ENCODE measurements at regions not wholly inside any gene's neighbourhood (a gene's known extent, or its start where the extent isn't known, plus 50 kb on each side); places are given as distances from the start of the nearest gene placed in this dataset.

DNA sequence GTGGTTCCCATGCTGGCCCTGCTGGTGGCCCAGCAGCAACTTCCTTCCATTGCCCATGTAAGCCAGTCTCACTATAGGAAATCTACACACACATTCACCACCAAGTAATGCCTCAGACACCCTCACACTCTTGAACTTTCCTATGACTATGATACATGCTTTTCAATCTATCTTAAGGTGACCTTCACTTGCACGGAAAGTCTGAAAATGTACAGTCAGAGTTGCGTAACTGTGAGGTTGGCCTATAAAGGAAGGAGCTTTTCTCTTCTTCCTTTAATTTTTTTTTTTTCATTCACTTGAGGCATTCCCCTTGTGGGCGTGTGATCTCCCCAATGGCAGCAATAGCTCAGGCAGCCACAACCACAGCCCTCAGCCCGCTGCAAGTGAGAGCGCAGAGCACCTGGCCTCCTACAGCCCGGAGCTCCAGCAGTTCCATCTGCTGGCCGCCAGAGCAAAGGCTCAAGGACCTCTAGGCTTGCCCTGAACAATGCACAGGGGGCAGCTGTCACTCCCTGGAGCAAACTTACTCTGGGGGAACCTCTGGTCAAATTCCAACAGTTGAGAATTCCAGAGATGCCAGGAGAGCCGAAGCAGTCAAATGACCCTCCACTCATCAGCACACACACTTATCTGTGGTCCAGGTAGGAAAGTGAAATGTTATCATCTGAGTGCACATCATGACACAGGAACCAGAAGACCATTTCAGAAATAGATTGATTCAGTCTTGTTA is 123.1 kb upstream of the ADO start:
- DNase-seq: no peak
- no peak overlapping the region for H3K9ac ChIP-seq (ENCODE audit: insufficient read depth in 1 of 2, low read length in 2 of 2)
- peaks cover 0 to 3% (median 0%) of the 10 kb centered on the region in 4 donors for H3K9me3 ChIP-seq (ENCODE audit: control insufficient read depth in 4 of 4, insufficient read depth in 3 of 4, low read length in 3 of 4)
- no peak overlapping the region for H3K27ac ChIP-seq (ENCODE audit: low read depth in 1 of 2, low read length in 1 of 2)
- ATAC-seq (ENCODE audit: insufficient read depth, low FRiP score): no peak
- no peaks in the 10 kb centered on the region for H3K27me3 ChIP-seq (ENCODE audit: control insufficient read depth in 3 of 3, insufficient read depth in 3 of 3, low read length in 2 of 3)
- H3K4me3 ChIP-seq: no peak overlapping the region
- no peaks in the 10 kb centered on the region for H3K4me1 ChIP-seq (ENCODE audit: control insufficient read depth in 5 of 5, insufficient read depth in 5 of 5, low read length in 5 of 5)
- 32 to 50% methylated on average over 8 of the region's 8 CpGs for WGBS, 2 donors
- TF ChIP-seq, protein P1, sequence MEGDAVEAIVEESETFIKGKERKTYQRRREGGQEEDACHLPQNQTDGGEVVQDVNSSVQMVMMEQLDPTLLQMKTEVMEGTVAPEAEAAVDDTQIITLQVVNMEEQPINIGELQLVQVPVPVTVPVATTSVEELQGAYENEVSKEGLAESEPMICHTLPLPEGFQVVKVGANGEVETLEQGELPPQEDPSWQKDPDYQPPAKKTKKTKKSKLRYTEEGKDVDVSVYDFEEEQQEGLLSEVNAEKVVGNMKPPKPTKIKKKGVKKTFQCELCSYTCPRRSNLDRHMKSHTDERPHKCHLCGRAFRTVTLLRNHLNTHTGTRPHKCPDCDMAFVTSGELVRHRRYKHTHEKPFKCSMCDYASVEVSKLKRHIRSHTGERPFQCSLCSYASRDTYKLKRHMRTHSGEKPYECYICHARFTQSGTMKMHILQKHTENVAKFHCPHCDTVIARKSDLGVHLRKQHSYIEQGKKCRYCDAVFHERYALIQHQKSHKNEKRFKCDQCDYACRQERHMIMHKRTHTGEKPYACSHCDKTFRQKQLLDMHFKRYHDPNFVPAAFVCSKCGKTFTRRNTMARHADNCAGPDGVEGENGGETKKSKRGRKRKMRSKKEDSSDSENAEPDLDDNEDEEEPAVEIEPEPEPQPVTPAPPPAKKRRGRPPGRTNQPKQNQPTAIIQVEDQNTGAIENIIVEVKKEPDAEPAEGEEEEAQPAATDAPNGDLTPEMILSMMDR (IDR thresholded peaks at IDR 0.05; ENCODE audit: control extremely low read depth, extremely low read depth): no peak
- H3K36me3 ChIP-seq (ENCODE audit: control insufficient read depth in 4 of 4, insufficient read depth in 4 of 4, low read length in 4 of 4): no peaks in the 10 kb centered on the region

DNA sequence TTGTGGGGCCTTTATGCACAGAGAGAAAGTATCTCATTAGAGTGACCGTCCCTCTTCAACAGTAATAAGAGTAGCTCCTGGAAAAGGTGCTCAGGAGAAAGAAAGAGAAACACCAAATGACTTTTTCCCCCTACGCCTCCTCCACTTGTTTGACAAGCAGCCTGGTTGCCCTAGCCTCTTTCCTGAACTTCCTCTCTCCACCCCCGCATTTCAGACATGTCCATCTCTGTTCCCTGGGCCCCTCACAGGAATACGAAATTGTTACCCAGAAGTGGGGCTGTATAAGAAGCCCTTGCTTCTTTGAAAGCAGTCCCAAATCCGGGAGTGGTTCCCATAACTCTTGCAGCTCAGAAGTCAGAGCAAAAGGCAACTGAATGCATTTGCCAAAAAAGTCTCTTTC is 119.6 kb upstream of the ADO start:
- ATAC-seq (ENCODE audit: insufficient read depth, low FRiP score) (no peak), DNase-seq (no peak)
- TF ChIP-seq, protein P1 (IDR thresholded peaks at IDR 0.05; ENCODE audit: control extremely low read depth, extremely low read depth): no peak
- Histone ChIP-seq H3K27me3 (ENCODE audit: control insufficient read depth in 3 of 3, insufficient read depth in 3 of 3, low read length in 2 of 3) (no peaks in the 10 kb centered on the region), H3K9me3 (ENCODE audit: control insufficient read depth in 4 of 4, insufficient read depth in 3 of 4, low read length in 3 of 4) (peaks cover 0 to 3% (median 0%) of the 10 kb centered on the region in 4 donors), H3K9ac (ENCODE audit: insufficient read depth in 1 of 2, low read length in 2 of 2) (no peak overlapping the region), H3K36me3 (ENCODE audit: control insufficient read depth in 4 of 4, insufficient read depth in 4 of 4, low read length in 4 of 4) (no peaks in the 10 kb centered on the region), H3K4me1 (ENCODE audit: control insufficient read depth in 5 of 5, insufficient read depth in 5 of 5, low read length in 5 of 5) (peaks cover 0 to 5% (median 0%) of the 10 kb centered on the region in 5 donors), H3K27ac (ENCODE audit: low read depth in 1 of 2, low read length in 1 of 2) (no peak overlapping the region), H3K4me3 (no peak overlapping the region)
- 77 to 83% methylated on average over 5 of the region's 5 CpGs for WGBS, 2 donors

DNA sequence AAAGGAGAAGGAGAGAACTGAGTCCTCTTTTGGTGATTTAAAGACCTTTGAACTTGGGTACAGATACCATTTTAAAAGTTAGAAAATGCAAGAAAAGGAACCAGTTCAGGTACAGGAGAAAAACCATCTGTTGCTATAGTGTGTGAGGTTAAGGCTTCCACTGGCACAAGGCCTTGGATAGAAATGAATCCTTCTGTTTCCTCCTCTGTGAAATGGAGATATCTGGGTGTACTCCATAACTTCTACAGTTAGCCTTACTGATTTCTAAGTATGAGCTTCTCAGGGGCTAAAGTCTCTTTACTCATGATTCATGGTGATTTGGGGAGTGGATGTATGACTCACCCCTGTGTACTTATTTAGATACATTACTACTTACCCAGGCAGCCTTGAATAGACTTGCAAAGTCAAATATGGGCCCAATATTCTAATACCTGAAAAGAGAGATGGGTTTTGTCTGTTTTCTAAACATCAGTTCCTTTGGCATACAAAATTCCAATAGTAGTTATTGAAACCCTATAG is 117.2 kb upstream of the ADO start:
- Histone ChIP-seq H3K9me3 (ENCODE audit: control insufficient read depth in 4 of 4, insufficient read depth in 3 of 4, low read length in 3 of 4) (peaks cover 0 to 3% (median 0%) of the 10 kb centered on the region in 4 donors), H3K4me3 (no peak overlapping the region), H3K36me3 (ENCODE audit: control insufficient read depth in 4 of 4, insufficient read depth in 4 of 4, low read length in 4 of 4) (no peaks in the 10 kb centered on the region), H3K4me1 (ENCODE audit: control insufficient read depth in 5 of 5, insufficient read depth in 5 of 5, low read length in 5 of 5) (peaks cover 0 to 9% (median 2%) of the 10 kb centered on the region in 5 donors), H3K9ac (ENCODE audit: insufficient read depth in 1 of 2, low read length in 2 of 2) (no peak overlapping the region), H3K27me3 (ENCODE audit: control insufficient read depth in 3 of 3, insufficient read depth in 3 of 3, low read length in 2 of 3) (no peaks in the 10 kb centered on the region), H3K27ac (ENCODE audit: low read depth in 1 of 2, low read length in 1 of 2) (no peak overlapping the region)
- DNase-seq (no peak), ATAC-seq (ENCODE audit: insufficient read depth, low FRiP score) (no peak)
- TF ChIP-seq, protein P1 (IDR thresholded peaks at IDR 0.05; ENCODE audit: control extremely low read depth, extremely low read depth): no peak
